Central memory CD8-positive, alpha-beta T cell (primary cell): ENCODE measurements at regions not wholly inside any gene's neighbourhood (a gene's known extent, or its start where the extent isn't known, plus 50 kb on each side); places are given as distances from the start of the nearest gene placed in this dataset.
A peak's percentile ranks its signal among the peaks of the same experiment; 100 is the strongest.

Experiments
- ATAC-seq: fragments of 150-1000 bp; cut with Tn5 transposase; replicated peaks from 2 replicates; pipeline ENCODE4 v1.10.0; 2022; ENCODE audit warnings: mild to moderate bottlenecking, moderate FRiP score, moderate number of reproducible peaks; ENCODE audit not compliant: poor library complexity, severe bottlenecking; ENCODE audit errors: extremely low read depth
- DNase-seq, 2 donors: peaks; one replicate each; pipeline ENCODE4 v3.0.0; 2021; ENCODE audit warnings: low spot score in 2 of 2
- H3K27ac Mint-ChIP-seq: one replicate; pipeline ENCODE4 v1.8.0; 2022; ENCODE audit warnings: low read depth, mild to moderate bottlenecking, moderate library complexity, mixed read lengths
- H3K27me3 Mint-ChIP-seq: one replicate; pipeline ENCODE4 v1.8.0; 2022; ENCODE audit warnings: mixed read lengths
- H3K36me3 Mint-ChIP-seq: one replicate; pipeline ENCODE4 v1.8.0; 2022; ENCODE audit warnings: mild to moderate bottlenecking, moderate library complexity, mixed read lengths; ENCODE audit not compliant: insufficient read depth
- H3K4me1 Mint-ChIP-seq: one replicate; pipeline ENCODE4 v1.8.0; 2022; ENCODE audit warnings: mixed read lengths
- H3K4me3 Mint-ChIP-seq: one replicate; pipeline ENCODE4 v1.8.0; 2022; ENCODE audit warnings: mild to moderate bottlenecking, moderate library complexity, mixed read lengths
- H3K9me3 Mint-ChIP-seq: one replicate; pipeline ENCODE4 v1.8.0; 2022; ENCODE audit warnings: mixed read lengths

- ATAC-seq (no peak), DNase-seq (no peak)
- Mint-ChIP-seq H3K9me3 (peaks cover 14% of the 10 kb centered on the region), H3K36me3 (no peaks in the 10 kb centered on the region), H3K4me1 (no peaks in the 10 kb centered on the region), H3K27ac (no peak overlapping the region), H3K4me3 (no peak overlapping the region), H3K27me3 (no peaks in the 10 kb centered on the region)
Observed at GRCh38 chr16:73504591-73505575, 457.0 kb upstream of the ZFHX3 start.

- no peak overlapping the region for H3K27ac Mint-ChIP-seq
- H3K27me3 Mint-ChIP-seq = no peaks in the 10 kb centered on the region
- no peaks in the 10 kb centered on the region for H3K4me1 Mint-ChIP-seq
Observed at GRCh38 chr16:73503093-73503492, 455.2 kb upstream of the ZFHX3 start.

GRCh38 chr16:73499276-73499675 lies 451.3 kb upstream of the ZFHX3 start:
- H3K4me3 Mint-ChIP-seq = no peak overlapping the region
- DNase-seq (no peak), ATAC-seq (no peak)
- H3K27me3 Mint-ChIP-seq = no peaks in the 10 kb centered on the region
- peaks cover under 1% of the 10 kb centered on the region for H3K9me3 Mint-ChIP-seq
- H3K27ac Mint-ChIP-seq = no peak overlapping the region
- H3K36me3 Mint-ChIP-seq = no peaks in the 10 kb centered on the region
- H3K4me1 Mint-ChIP-seq = no peaks in the 10 kb centered on the region

More at GRCh38 chr16:73503093-73503492, 455.2 kb upstream of the ZFHX3 start:
- peaks cover 12% of the 10 kb centered on the region for H3K9me3 Mint-ChIP-seq
- no peak for ATAC-seq
- no peak for DNase-seq
- H3K4me3 Mint-ChIP-seq = no peak overlapping the region
- no peaks in the 10 kb centered on the region for H3K36me3 Mint-ChIP-seq

- no peak for ATAC-seq
- peaks cover 12% of the 10 kb centered on the region for H3K9me3 Mint-ChIP-seq
- H3K27me3 Mint-ChIP-seq = no peaks in the 10 kb centered on the region
- no peak overlapping the region for H3K4me3 Mint-ChIP-seq
- H3K27ac Mint-ChIP-seq = no peak overlapping the region
- H3K36me3 Mint-ChIP-seq = no peaks in the 10 kb centered on the region
- DNase-seq = no peak
- no peaks in the 10 kb centered on the region for H3K4me1 Mint-ChIP-seq
Observed at GRCh38 chr16:73485880-73486279, 438.0 kb upstream of the ZFHX3 start.

DNA sequence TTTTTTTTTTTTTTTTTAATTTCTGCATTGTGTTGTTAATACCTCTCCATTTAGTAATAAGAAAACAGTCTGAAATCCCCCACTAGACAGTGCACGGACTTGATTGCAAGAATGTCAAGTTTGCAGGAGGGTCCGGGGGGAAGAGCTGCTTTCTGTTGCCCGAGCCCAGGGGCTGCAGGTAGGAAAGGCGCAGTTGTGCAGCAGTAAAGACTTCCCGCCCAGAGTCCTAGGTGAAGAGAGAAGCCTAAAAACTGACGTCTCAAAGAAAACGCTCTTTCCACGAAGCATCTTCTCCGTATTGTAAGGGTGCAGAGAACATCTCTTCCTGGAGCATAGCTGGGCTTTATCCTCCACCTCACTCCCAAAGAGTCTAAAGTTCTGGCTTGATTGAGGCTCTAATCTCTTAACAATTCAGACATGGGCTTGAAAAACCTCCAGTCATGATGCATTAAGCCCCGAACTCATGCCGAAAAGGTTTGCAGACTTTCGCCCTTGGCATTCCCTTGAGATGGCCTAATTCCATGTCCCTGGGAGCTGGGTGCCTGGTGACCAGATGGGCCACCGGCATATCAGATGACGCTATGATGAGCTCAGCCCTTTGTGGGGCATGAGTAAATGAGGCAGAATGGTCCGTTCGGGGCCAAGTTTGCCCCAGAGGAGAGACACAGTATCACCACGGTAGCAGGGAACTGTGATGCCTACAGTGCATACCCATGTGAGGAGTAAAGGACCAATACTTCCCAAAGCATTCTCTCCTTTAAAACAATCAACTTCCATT lies 436.2 kb upstream of the ZFHX3 start:
- no peak overlapping the region for H3K4me3 Mint-ChIP-seq
- ATAC-seq (no peak), DNase-seq (no peak)
- H3K4me1 Mint-ChIP-seq = no peaks in the 10 kb centered on the region
- no peaks in the 10 kb centered on the region for H3K36me3 Mint-ChIP-seq
- no peaks in the 10 kb centered on the region for H3K27me3 Mint-ChIP-seq
- no peak overlapping the region for H3K27ac Mint-ChIP-seq
- peaks cover 16% of the 10 kb centered on the region for H3K9me3 Mint-ChIP-seq

- no peak for DNase-seq
- Mint-ChIP-seq H3K9me3 (peaks cover 17% of the 10 kb centered on the region), H3K36me3 (no peaks in the 10 kb centered on the region), H3K4me3 (peak overlapping the region; percentile 2), H3K27me3 (no peaks in the 10 kb centered on the region), H3K4me1 (no peaks in the 10 kb centered on the region), H3K27ac (no peak overlapping the region)
- ATAC-seq = no peak
Observed at GRCh38 chr16:73483076-73483791, 435.3 kb upstream of the ZFHX3 start.

- ATAC-seq (no peak), DNase-seq (no peak)
- Mint-ChIP-seq H3K4me3 (no peak overlapping the region), H3K27me3 (no peaks in the 10 kb centered on the region), H3K9me3 (peaks cover 13% of the 10 kb centered on the region), H3K27ac (no peak overlapping the region), H3K36me3 (no peaks in the 10 kb centered on the region), H3K4me1 (no peaks in the 10 kb centered on the region)
Observed at GRCh38 chr16:73482310-73482709, 434.4 kb upstream of the ZFHX3 start.

DNA sequence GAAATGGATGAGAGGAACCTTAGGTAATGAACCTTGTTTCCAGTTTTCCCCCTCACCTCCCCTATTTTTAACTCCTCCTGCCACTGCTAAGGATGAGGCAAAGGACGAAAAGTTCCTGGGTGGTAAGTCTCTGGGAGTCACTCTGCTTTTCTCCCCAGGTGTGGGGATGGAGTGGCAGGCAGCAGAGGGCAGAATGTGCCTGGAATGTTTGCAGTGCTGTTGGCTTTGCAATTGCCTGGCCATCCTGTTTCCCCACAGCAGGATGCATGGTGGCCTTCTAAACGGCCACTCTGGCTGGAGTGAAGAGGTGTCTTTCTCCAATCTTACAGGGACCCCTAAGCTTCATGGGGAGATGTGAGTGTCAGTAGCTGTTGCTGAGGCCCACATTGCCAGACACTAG lies 432.5 kb upstream of the ZFHX3 start:
- no peak overlapping the region for H3K27ac Mint-ChIP-seq
- ATAC-seq = no peak

DNA sequence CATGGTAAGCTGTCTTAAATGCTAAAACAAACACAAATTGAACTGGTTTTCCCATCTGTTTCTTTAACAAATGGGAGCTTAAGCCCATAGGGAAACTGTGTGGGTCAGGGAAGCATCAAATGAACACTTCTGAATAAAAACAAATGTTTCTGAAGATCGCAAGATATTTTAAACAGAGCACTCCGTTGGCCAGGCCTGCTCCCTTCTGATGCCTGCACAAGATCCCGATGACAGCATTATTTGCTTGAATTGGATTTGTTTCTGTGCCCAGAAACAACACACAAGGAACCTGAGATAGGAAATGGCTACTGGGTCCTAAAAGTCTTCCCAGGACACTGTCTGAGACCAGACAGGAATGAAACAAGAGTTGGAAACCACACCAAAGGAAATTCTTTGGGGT lies 425.8 kb upstream of the ZFHX3 start:
- DNase-seq = no peak
- H3K36me3 Mint-ChIP-seq = no peaks in the 10 kb centered on the region
- no peaks in the 10 kb centered on the region for H3K4me1 Mint-ChIP-seq
- H3K9me3 Mint-ChIP-seq = peaks cover 5% of the 10 kb centered on the region
- no peaks in the 10 kb centered on the region for H3K27me3 Mint-ChIP-seq
- H3K27ac Mint-ChIP-seq = no peak overlapping the region
- ATAC-seq = no peak
- H3K4me3 Mint-ChIP-seq = no peak overlapping the region

More for the DNA sequence above, 432.5 kb upstream of the ZFHX3 start:
- no peaks in the 10 kb centered on the region for H3K4me1 Mint-ChIP-seq
- H3K4me3 Mint-ChIP-seq = no peak overlapping the region
- H3K36me3 Mint-ChIP-seq = no peaks in the 10 kb centered on the region
- H3K27me3 Mint-ChIP-seq = no peaks in the 10 kb centered on the region
- DNase-seq = no peak
- H3K9me3 Mint-ChIP-seq = peaks cover 7% of the 10 kb centered on the region

GRCh38 chr16:73464834-73465233 lies 416.9 kb upstream of the ZFHX3 start:
- DNase-seq = no peak
- H3K27ac Mint-ChIP-seq = no peak overlapping the region
- ATAC-seq = no peak
- H3K4me1 Mint-ChIP-seq = no peaks in the 10 kb centered on the region
- no peaks in the 10 kb centered on the region for H3K27me3 Mint-ChIP-seq
- H3K9me3 Mint-ChIP-seq = peaks cover 32% of the 10 kb centered on the region
- H3K4me3 Mint-ChIP-seq = no peak overlapping the region
- H3K36me3 Mint-ChIP-seq = no peaks in the 10 kb centered on the region

DNA sequence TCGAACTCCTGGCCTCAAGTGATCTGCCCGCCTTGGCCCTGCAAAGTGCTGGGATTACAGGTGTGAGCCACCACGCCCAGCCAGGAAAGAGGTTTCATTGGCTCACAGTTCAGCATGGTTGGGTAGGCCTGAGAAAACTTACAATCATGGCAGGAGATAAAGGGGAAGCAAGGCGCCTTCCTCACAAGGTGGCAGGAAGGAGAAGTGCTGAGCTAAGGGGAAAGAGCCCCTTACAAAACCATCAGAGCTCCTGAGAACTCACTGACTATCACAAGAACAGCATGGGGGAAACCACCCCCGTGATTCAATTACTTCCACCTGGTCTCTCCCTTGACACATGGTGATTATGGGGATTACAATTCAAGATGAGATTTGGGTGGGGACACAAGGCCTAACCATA lies 411.7 kb upstream of the ZFHX3 start:
- Mint-ChIP-seq H3K4me1 (no peaks in the 10 kb centered on the region), H3K4me3 (no peak overlapping the region), H3K36me3 (no peaks in the 10 kb centered on the region), H3K27ac (no peak overlapping the region), H3K27me3 (no peaks in the 10 kb centered on the region), H3K9me3 (peaks cover 33% of the 10 kb centered on the region)
- DNase-seq (no peak), ATAC-seq (no peak)

DNA sequence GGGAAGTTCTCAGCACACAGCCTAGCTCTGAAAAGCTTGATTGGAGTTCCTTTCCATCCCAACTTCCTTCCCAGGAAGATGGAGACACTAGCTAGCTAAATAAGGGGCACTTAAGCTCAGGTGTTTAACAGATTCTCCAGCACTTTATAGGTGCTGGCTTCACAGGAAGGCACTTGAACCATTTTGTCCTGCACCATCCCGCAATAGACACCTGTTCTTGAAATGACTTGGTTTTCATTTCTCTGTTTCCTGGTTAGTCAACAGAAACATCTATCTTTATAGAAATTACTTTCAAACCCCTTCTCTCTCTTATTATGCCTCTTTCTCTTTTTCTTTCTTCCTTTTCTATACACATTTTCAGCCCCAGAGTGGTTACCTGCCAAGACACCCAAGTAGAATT lies 409.9 kb upstream of the ZFHX3 start:
- Mint-ChIP-seq H3K27ac (no peak overlapping the region), H3K4me1 (no peaks in the 10 kb centered on the region), H3K4me3 (no peak overlapping the region), H3K9me3 (peaks cover 27% of the 10 kb centered on the region), H3K27me3 (no peaks in the 10 kb centered on the region), H3K36me3 (no peaks in the 10 kb centered on the region)
- ATAC-seq = no peak
- no peak for DNase-seq
